A673 (cell line): ENCODE measurements at regions not wholly inside any gene's neighbourhood (a gene's known extent, or its start where the extent isn't known, plus 50 kb on each side); places are given as distances from the start of the nearest gene placed in this dataset.

ENCODE experiments used
- BruUV-seq: library from RNA; stranded (reverse); fragments of 400-500 nt; replicated peaks from 2 replicates; lab custom pipeline; 2021; lab: Mats Ljungman, UMichigan
- CTCF ChIA-PET: fragments of 300-600 bp; sonication (Branson Sonifier 250); formaldehyde crosslinking; loops from one replicate; lab custom pipeline; 2022; ENCODE audit warnings: antibody characterized with exemption; lab: Charles Lee
- POLR2A ChIA-PET: fragments of 300-600 bp; sonication (Branson Sonifier 250); formaldehyde crosslinking; loops from one replicate; lab custom pipeline; 2022; ENCODE audit warnings: antibody characterized with exemption; ENCODE audit not compliant: low non-redundant PET; lab: Charles Lee
- DNase-seq: peaks from one replicate; pipeline ENCODE4 v3.0.0-alpha.2; 2015; ENCODE audit warnings: low spot score
- H3K27ac ChIP-seq: fragments of 200-600 bp; sonication (generic); 2 replicates; pipeline ENCODE4 v1.5.1; 2016; ENCODE audit warnings: mixed run types, low read depth, mild to moderate bottlenecking, mixed read lengths, antibody characterized with exemption, low read length; ENCODE audit not compliant: poor library complexity, severe bottlenecking
- H3K27me3 ChIP-seq: fragments of 200-600 bp; sonication (generic); replicated peaks from 2 replicates; pipeline ENCODE4 v1.6.1; 2017; ENCODE audit warnings: mixed run types, low read depth, mild to moderate bottlenecking, mixed read lengths, antibody characterized with exemption, low read length; ENCODE audit not compliant: insufficient read depth, poor library complexity
- H3K36me3 ChIP-seq: fragments of 200-600 bp; sonication (generic); 2 replicates; pipeline ENCODE4 v1.6.1; 2016; ENCODE audit warnings: mixed run types, mild to moderate bottlenecking, mixed read lengths, antibody characterized with exemption, low read length; ENCODE audit not compliant: insufficient read depth, poor library complexity, severe bottlenecking
- H3K4me1 ChIP-seq: fragments of 200-600 bp; sonication (generic); 2 replicates; pipeline ENCODE4 v1.6.1; 2017; ENCODE audit warnings: mixed run types, mild to moderate bottlenecking, mixed read lengths, antibody characterized with exemption, low read length; ENCODE audit not compliant: insufficient read depth, poor library complexity, severe bottlenecking
- H3K4me3 ChIP-seq: fragments of 200-600 bp; sonication (generic); 2 replicates; pipeline ENCODE4 v1.5.1; 2016; ENCODE audit warnings: low read depth, mixed run types, mild to moderate bottlenecking, mixed read lengths, low read length; ENCODE audit not compliant: poor library complexity, severe bottlenecking
- H3K9me3 ChIP-seq: fragments of 200-600 bp; sonication (generic); 2 replicates; pipeline ENCODE4 v1.6.1; 2016; ENCODE audit warnings: mixed run types, low read depth, mild to moderate bottlenecking, mixed read lengths, antibody characterized with exemption, low read length; ENCODE audit not compliant: poor library complexity, severe bottlenecking
- CTCF ChIP-seq: fragments of 300-800, 200-600 bp; sonication (generic); conservative IDR thresholded peaks from 2 replicates; pipeline ENCODE4 v1.5.1; 2017; ENCODE audit warnings: low read depth, mild to moderate bottlenecking, antibody characterized with exemption, low read length, moderate library complexity, mixed read lengths
- EZH2 ChIP-seq: fragments of 200-600 bp; sonication (generic); IDR thresholded peaks from 2 replicates; pipeline ENCODE4 v1.6.1; 2017; ENCODE audit warnings: borderline replicate concordance, low read depth, mild to moderate bottlenecking, mixed read lengths, antibody characterized with exemption, low read length; ENCODE audit not compliant: poor library complexity, severe bottlenecking
- intact Hi-C: fragments of 100-400 bp; cut with micrococcal nuclease; formaldehyde crosslinking; loops from one replicate; pipeline ENCODE4 v1.10.0; 2022; ENCODE audit not compliant: unreplicated experiment

GRCh38 chr11:39990421-39990831 is 1469.0 kb downstream of the LRRC4C start:
- Histone ChIP-seq H3K4me3 (no peak overlapping the region), H3K36me3 (no peaks in the 10 kb centered on the region), H3K4me1 (peaks cover 5% of the 10 kb centered on the region), H3K9me3 (peaks cover 3% of the 10 kb centered on the region), H3K27ac (no peak overlapping the region), H3K27me3 (no peaks in the 10 kb centered on the region)
- intact Hi-C loops = no loop called here
- TF ChIP-seq CTCF = no peak
- no peak for TF ChIP-seq EZH2
- DNase-seq = peak; percentile 37
- no TSS peak for BruUV-seq
- CTCF ChIA-PET = no interaction called here
- POLR2A ChIA-PET = no interaction called here

- H3K9me3 ChIP-seq = no peaks in the 10 kb centered on the region
- ChIA-PET POLR2A (no interaction called here), CTCF (no interaction called here)
- no peaks in the 10 kb centered on the region for H3K36me3 ChIP-seq
- DNase-seq = peak; percentile 92
- no TSS peak for BruUV-seq
- intact Hi-C loops = loop anchor here (5.0 to 10.0 kb wide), 4 partner anchors 152 to 750 kb away; no protein-coding TSS in a partner anchor
- peaks cover 25% of the 10 kb centered on the region for H3K4me1 ChIP-seq
- H3K27me3 ChIP-seq = peaks cover 7% of the 10 kb centered on the region
- TF ChIP-seq EZH2 = no peak
- no peak for TF ChIP-seq CTCF
- no peak overlapping the region for H3K27ac ChIP-seq
- H3K4me3 ChIP-seq = no peak overlapping the region
Observed at GRCh38 chr11:39975091-39975490, 1484.4 kb downstream of the LRRC4C start.

GRCh38 chr11:39972461-39972860 is 1487.0 kb downstream of the LRRC4C start:
- Histone ChIP-seq H3K4me1 (peaks cover 25% of the 10 kb centered on the region), H3K27me3 (peaks cover 3% of the 10 kb centered on the region), H3K9me3 (no peaks in the 10 kb centered on the region), H3K27ac (no peak overlapping the region), H3K36me3 (no peaks in the 10 kb centered on the region), H3K4me3 (no peak overlapping the region)
- TF ChIP-seq CTCF (no peak), EZH2 (no peak)
- ChIA-PET POLR2A (no interaction called here), CTCF (no interaction called here)
- intact Hi-C loops = loop anchor here (10.0 kb wide), 3 partner anchors 322 to 748 kb away; no protein-coding TSS in a partner anchor
- no peak for DNase-seq
- BruUV-seq = no TSS peak
